GM12874 (cell line): ENCODE measurements at regions not wholly inside any gene's neighbourhood (a gene's known extent, or its start where the extent isn't known, plus 50 kb on each side); places are given as distances from the start of the nearest gene placed in this dataset.

Experiments
- TF ChIP-seq, protein P1 (sequence below): IDR thresholded peaks from 2 replicates; pipeline ENCODE4 v1.5.1; 2011; ENCODE audit warnings: low read depth, mild to moderate bottlenecking, control low read depth, low read length, moderate library complexity; ENCODE audit not compliant: insufficient read depth

DNA sequence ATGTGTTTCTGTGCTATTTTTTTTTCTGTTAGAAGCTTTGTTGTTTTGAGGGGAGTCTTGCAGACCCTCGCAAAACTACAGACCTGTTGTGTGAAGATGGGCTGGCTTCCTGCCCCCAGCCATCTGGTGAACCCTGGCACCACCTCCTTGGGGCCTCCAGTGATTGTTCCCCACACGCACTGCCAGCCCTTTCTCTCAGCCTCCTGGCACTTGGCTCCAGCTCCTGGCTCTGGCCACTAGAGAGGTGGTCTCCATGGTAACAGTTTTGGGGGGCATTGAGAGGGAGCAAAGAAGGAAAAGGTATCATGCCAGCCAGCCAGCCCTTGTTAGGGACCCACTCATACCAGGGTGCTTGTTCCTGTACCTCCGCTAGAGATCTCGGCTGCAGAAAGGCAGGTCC lies 176.4 kb upstream of the RPH3A start:
- TF ChIP-seq, protein P1, sequence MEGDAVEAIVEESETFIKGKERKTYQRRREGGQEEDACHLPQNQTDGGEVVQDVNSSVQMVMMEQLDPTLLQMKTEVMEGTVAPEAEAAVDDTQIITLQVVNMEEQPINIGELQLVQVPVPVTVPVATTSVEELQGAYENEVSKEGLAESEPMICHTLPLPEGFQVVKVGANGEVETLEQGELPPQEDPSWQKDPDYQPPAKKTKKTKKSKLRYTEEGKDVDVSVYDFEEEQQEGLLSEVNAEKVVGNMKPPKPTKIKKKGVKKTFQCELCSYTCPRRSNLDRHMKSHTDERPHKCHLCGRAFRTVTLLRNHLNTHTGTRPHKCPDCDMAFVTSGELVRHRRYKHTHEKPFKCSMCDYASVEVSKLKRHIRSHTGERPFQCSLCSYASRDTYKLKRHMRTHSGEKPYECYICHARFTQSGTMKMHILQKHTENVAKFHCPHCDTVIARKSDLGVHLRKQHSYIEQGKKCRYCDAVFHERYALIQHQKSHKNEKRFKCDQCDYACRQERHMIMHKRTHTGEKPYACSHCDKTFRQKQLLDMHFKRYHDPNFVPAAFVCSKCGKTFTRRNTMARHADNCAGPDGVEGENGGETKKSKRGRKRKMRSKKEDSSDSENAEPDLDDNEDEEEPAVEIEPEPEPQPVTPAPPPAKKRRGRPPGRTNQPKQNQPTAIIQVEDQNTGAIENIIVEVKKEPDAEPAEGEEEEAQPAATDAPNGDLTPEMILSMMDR, result no peak

DNA sequence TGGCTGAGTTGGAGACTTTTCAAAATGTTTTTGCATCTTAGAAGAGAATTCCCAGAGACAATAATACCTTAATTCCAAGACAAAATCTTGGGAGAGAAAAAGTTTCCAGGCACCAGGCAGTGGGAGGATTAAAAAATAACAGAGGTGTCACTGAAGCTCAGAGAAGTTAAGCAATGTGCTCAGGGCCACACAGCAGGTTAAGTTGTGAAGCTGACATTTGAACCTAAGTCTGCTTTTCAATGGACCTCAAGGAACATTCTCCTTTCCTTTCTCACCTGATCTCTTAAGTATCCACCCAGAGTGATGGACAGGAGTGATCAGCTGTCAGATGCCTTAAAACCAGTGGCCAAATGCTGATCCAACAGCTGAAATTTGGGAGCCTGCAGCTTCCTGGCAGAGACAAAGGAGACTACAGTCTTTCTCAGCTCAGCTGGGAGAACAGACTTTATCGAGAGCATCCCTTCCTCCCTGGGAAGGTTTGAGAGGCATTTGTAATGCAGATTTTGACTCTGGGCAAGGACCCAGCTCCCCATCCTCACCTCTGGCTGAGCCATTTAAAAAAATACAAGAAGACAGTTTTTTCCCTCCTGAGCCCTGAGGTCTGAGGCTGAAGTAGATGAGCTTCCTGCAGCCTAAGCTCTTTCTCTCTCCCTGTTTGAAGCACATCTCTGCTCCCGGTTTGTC lies 174.9 kb upstream of the RPH3A start:
- TF ChIP-seq, protein P1, result no peak

DNA sequence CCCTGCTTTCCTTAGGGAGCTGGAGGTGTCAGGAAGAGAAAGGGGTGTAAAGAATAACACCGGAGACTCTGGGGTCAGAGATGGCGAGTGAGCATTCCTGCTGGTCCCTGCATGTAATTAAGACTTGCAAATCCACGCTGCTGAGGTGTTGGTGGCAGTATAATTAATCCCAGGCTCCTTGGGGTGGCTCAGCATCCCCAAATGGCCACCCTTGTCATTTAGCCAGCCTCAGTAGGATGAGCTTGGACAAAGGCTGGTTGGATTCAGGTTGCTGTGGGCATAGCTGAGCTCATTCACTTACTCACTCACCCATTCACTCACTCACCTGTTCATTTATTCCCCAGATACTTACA lies 174.4 kb upstream of the RPH3A start:
- TF ChIP-seq, protein P1, result no peak

DNA sequence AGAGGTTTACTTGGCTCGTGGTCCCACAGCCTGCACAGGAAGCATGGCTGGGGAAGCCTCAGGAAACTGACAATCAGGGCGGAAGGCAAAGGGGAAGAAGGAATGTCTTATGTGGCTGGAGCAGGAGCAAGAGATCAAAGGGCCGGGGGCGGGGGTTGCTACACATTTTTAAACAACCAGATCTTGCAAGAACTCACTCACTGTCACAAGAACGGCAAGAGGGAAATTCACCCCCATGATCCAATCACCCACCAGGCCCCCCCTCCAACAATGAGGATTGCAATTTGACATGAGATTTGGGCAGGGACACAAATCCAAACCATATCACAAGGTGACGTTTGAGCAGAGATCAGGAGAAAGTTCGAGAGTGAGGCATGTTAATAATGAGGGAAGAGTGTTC lies 163.7 kb upstream of the RPH3A start:
- TF ChIP-seq, protein P1, result no peak

DNA sequence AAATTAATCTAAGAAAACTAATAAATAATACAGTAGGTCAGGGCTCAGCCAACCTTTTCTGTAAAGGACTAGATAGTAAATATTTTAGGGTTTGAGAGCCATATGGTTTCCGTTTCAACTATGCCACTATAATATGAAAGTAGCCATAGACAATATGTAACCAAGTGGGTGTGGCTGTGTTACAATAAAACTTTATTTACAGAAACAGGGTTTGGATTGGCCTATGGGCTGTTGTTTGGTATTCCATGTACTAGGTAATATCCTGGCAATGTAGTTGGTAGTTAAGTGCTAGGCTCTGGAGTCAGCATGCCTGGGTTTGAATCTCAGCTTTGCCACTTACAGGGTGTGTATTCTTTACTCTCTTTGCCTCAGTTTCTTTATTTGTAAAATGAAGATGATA lies 156.5 kb upstream of the RPH3A start:
- TF ChIP-seq, protein P1, result no peak

DNA sequence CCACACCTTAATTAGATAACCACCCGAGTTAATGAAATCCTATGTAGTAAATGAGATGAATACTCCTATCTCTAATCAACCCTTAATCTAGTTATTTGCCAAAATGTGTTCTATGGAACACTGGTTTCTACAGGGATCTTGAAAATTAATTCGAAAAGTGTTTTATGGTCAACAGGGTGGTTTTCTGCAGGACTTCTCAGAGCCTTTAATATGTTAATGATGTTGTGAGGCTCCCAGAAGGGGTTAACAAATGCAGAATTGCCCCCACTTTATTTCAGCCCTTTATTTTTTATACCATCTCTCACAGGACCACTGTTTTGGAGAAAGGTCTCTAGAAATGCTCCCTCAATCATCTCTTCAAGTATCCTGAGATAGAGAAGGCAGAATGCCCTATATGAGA lies 153.1 kb upstream of the RPH3A start:
- TF ChIP-seq, protein P1, result no peak

DNA sequence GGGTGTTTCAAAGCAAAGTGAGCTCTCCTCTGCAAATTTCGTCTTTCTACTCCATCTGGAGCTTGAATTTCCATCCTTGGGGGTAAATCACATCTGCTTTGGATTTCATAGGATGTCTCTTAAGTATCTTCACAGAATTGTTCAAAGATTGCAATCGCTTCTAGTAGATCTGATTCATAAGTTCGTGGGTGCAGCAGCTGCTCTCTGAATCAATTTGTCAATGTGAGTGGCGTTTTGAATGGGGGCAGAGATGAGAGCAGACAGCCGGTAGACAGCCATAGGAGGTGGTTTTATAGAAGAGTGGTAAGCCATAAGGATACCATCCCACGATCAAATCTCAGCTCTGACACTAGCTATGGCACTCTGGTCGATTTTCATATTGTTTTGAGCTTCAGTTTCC lies 146.0 kb upstream of the RPH3A start:
- TF ChIP-seq, protein P1, result no peak
